H1 (cell line): ENCODE measurements at regions not wholly inside any gene's neighbourhood (a gene's known extent, or its start where the extent isn't known, plus 50 kb on each side); places are given as distances from the start of the nearest gene placed in this dataset.

Source experiments
- CTCF ChIA-PET: fragments of 300-600 bp; sonication (Branson Sonifier 250); formaldehyde crosslinking; loops from one replicate; lab custom pipeline; 2021; ENCODE audit not compliant: partially characterized antibody; lab: Charles Lee
- POLR2A ChIA-PET: fragments of 300-600 bp; sonication (Branson Sonifier 250); formaldehyde crosslinking; loops from one replicate; lab custom pipeline; 2021; ENCODE audit warnings: inconsistent platforms; ENCODE audit not compliant: partially characterized antibody; lab: Charles Lee
- DNase-seq, 2 experiments: peaks; one replicate each; pipeline versions ENCODE4 v3.0.0 to v3.0.0-alpha.2; 2010 to 2022; ENCODE audit warnings: low spot score in 2 of 2, low read depth in 1 of 2, mixed read lengths in 1 of 2
- FAIRE-seq: peaks from 2 replicates; lab custom pipeline; 2011; peaks lifted over from hg19 to GRCh38; lab: Jason Lieb, UNC
- H2AFZ ChIP-seq: 2 replicates; pipeline ENCODE4 v1.8.1; 2012; ENCODE audit warnings: low read length, inconsistent platforms
- H2AK5ac ChIP-seq: 2 replicates; pipeline ENCODE4 v1.6.1; 2013; ENCODE audit warnings: low read depth, low read length
- H2BK120ac ChIP-seq: replicated peaks from 2 replicates; pipeline ENCODE3; 2013; ENCODE audit warnings: low read depth, low read length, inconsistent platforms
- H2BK12ac ChIP-seq: 2 replicates; pipeline ENCODE4 v1.6.1; 2013; ENCODE audit warnings: low read depth, low read length
- H2BK15ac ChIP-seq: 2 replicates; pipeline ENCODE4 v1.6.1; 2013; ENCODE audit warnings: low read length
- H2BK20ac ChIP-seq: 2 replicates; pipeline ENCODE4 v1.6.1; 2013; ENCODE audit warnings: low read length
- H2BK5ac ChIP-seq: 2 replicates; pipeline ENCODE4 v1.6.1; 2013; ENCODE audit warnings: low read depth, low read length
- H3K14ac ChIP-seq: 2 replicates; pipeline ENCODE4 v1.6.1; 2013; ENCODE audit warnings: inconsistent platforms; ENCODE audit not compliant: insufficient read length
- H3K18ac ChIP-seq: 2 replicates; pipeline ENCODE4 v1.6.1; 2013; ENCODE audit warnings: low read length; ENCODE audit errors: extremely low read depth
- H3K23ac ChIP-seq: 2 replicates; pipeline ENCODE4 v1.6.1; 2013; ENCODE audit warnings: inconsistent platforms; ENCODE audit not compliant: insufficient read length
- H3K23me2 ChIP-seq: 2 replicates; pipeline ENCODE4 v1.6.1; 2013; ENCODE audit warnings: low read depth, low read length
- H3K27ac ChIP-seq: 2 replicates; pipeline ENCODE4 v1.6.1; 2011; ENCODE audit warnings: low read depth, low read length, inconsistent platforms
- H3K27me3 ChIP-seq, 4 experiments: replicated peaks in 1 of 4; 1 replicate in 1 of 4; 2 replicates in 3 of 4; pipeline versions ENCODE4 v1.6.1 to v1.8.1; 2011 to 2013; ENCODE audit warnings: low read length in 3 of 4, mild to moderate bottlenecking in 3 of 4, inconsistent platforms in 2 of 4, mixed read lengths in 2 of 4, moderate library complexity in 1 of 4; ENCODE audit not compliant: control insufficient read depth in 3 of 4, insufficient read depth in 3 of 4; ENCODE audit errors: extremely low read depth in 1 of 4
- H3K36me3 ChIP-seq, 4 experiments: 2 replicates each; pipeline versions ENCODE4 v1.6.1 to v1.8.1; 2011 to 2013; ENCODE audit warnings: mild to moderate bottlenecking in 4 of 4, low read length in 3 of 4, moderate library complexity in 2 of 4, control low read depth in 1 of 4, inconsistent platforms in 1 of 4; ENCODE audit not compliant: insufficient read depth in 4 of 4, control insufficient read depth in 2 of 4
- H3K4ac ChIP-seq: replicated peaks from 2 replicates; pipeline ENCODE3; 2013; ENCODE audit warnings: low read length, low read depth, mixed read lengths, inconsistent platforms; ENCODE audit not compliant: insufficient read length
- H3K4me1 ChIP-seq, 4 experiments: replicated peaks in 1 of 4; 1 replicate in 1 of 4; 2 replicates in 3 of 4; pipeline versions ENCODE4 v1.6.1 to v1.8.1; 2011 to 2013; ENCODE audit warnings: low read length in 3 of 4, inconsistent platforms in 2 of 4, mixed read lengths in 1 of 4; ENCODE audit not compliant: insufficient read depth in 4 of 4, control insufficient read depth in 3 of 4
- H3K4me2 ChIP-seq, 2 experiments: 2 replicates each; pipeline versions ENCODE4 v1.6.1 to v1.8.1; 2011 to 2013; ENCODE audit warnings: low read depth in 2 of 2, low read length in 2 of 2, control low read depth in 1 of 2, inconsistent platforms in 1 of 2, mild to moderate bottlenecking in 1 of 2; ENCODE audit not compliant: insufficient read depth in 1 of 2
- H3K4me3 ChIP-seq, 4 experiments: fragments of 200-600, 300-600 bp in 1 of 4; sonication (generic), shearing (Covaris generic), sonication (Bioruptor Twin) in 1 of 4; 2 replicates each; pipeline versions ENCODE4 v1.5.1 to v1.8.1; 2011 to 2016; ENCODE audit warnings: low read length in 4 of 4, low read depth in 3 of 4, control low read depth in 2 of 4, inconsistent platforms in 2 of 4, mild to moderate bottlenecking in 2 of 4, mixed read lengths in 1 of 4, moderate library complexity in 1 of 4; ENCODE audit not compliant: insufficient read depth in 2 of 4; ENCODE audit errors: extremely low read depth in 1 of 4
- H3K56ac ChIP-seq: replicated peaks from 2 replicates; pipeline ENCODE3; 2013; ENCODE audit warnings: low read depth, mild to moderate bottlenecking, mixed read lengths, low read length, inconsistent platforms; ENCODE audit not compliant: insufficient read length
- H3K79me1 ChIP-seq: 2 replicates; pipeline ENCODE4 v1.6.1; 2013; ENCODE audit warnings: low read depth, low read length, control low read depth
- H3K79me2 ChIP-seq, 2 experiments: 2 replicates each; pipeline versions ENCODE4 v1.6.1 to v1.8.1; 2012 to 2013; ENCODE audit warnings: low read length in 2 of 2, mild to moderate bottlenecking in 2 of 2, inconsistent platforms in 1 of 2; ENCODE audit not compliant: insufficient read depth in 2 of 2, control insufficient read depth in 1 of 2
- H3K9ac ChIP-seq, 4 experiments: replicated peaks in 1 of 4; 1 replicate in 1 of 4; 2 replicates in 3 of 4; pipeline versions ENCODE4 v1.6.1 to v1.8.1; 2011 to 2013; ENCODE audit warnings: low read depth in 3 of 4, low read length in 3 of 4, control low read depth in 2 of 4, mild to moderate bottlenecking in 2 of 4, moderate library complexity in 2 of 4, inconsistent platforms in 1 of 4; ENCODE audit errors: extremely low read depth in 1 of 4
- H3K9me3 ChIP-seq, 2 experiments: 2 replicates each; pipeline versions ENCODE4 v1.6.1 to v1.8.1; 2012 to 2013; ENCODE audit warnings: mild to moderate bottlenecking in 2 of 2, moderate library complexity in 2 of 2, control low read depth in 1 of 2, inconsistent platforms in 1 of 2, low read depth in 1 of 2, low read length in 1 of 2, mixed read lengths in 1 of 2; ENCODE audit not compliant: insufficient read depth in 2 of 2
- H4K20me1 ChIP-seq, 2 experiments: replicated peaks in 1 of 2; 2 replicates each; pipeline versions ENCODE3 to v1.8.1; 2011 to 2013; ENCODE audit warnings: inconsistent platforms in 2 of 2, low read length in 2 of 2, mild to moderate bottlenecking in 1 of 2; ENCODE audit not compliant: insufficient read depth in 2 of 2, control insufficient read depth in 1 of 2
- H4K5ac ChIP-seq: 2 replicates; pipeline ENCODE4 v1.6.1; 2013; ENCODE audit warnings: low read length, low read depth, mixed read lengths, inconsistent platforms; ENCODE audit not compliant: insufficient read length
- H4K8ac ChIP-seq: 2 replicates; pipeline ENCODE4 v1.8.0; 2013; ENCODE audit warnings: mild to moderate bottlenecking, moderate library complexity, low read length, inconsistent platforms; ENCODE audit not compliant: insufficient read depth; ENCODE audit errors: extremely low read depth
- H4K91ac ChIP-seq: replicated peaks from 2 replicates; pipeline ENCODE3; 2013; ENCODE audit warnings: low read length, mixed read lengths, inconsistent platforms; ENCODE audit not compliant: insufficient read length
- ATF2 ChIP-seq: IDR thresholded peaks from 2 replicates; pipeline ENCODE4 v1.6.1; 2012; ENCODE audit warnings: low read length, inconsistent platforms
- CBX5 ChIP-seq: fragments of 300-800, 300-1000 bp; sonication (generic); IDR thresholded peaks from 2 replicates; pipeline ENCODE4 v1.7.1; 2016; ENCODE audit warnings: antibody characterized with exemption, low read length, low read depth
- CBX8 ChIP-seq: fragments of 300-800, 300-1000 bp; sonication (generic); IDR thresholded peaks from 2 replicates; pipeline ENCODE4 v1.7.1; 2016; ENCODE audit warnings: low read depth, low read length, borderline replicate concordance
- CHD2 ChIP-seq: IDR thresholded peaks from 2 replicates; pipeline ENCODE4 v1.6.1; 2012; ENCODE audit warnings: low read length, improper control_type of control experiment
- CREB1 ChIP-seq: IDR thresholded peaks from 2 replicates; pipeline ENCODE4 v1.6.1; 2012; ENCODE audit warnings: inconsistent platforms
- GTF2F1 ChIP-seq: IDR thresholded peaks from 2 replicates; pipeline ENCODE4 v1.6.1; 2012; ENCODE audit warnings: low read depth, low read length, improper control_type of control experiment, borderline replicate concordance
- KDM4A ChIP-seq: IDR thresholded peaks from one replicate; pipeline ENCODE4 v1.7.1; 2012; ENCODE audit warnings: low read depth, mild to moderate bottlenecking, moderate library complexity, low read length, inconsistent platforms; ENCODE audit not compliant: severe bottlenecking
- MAX ChIP-seq: IDR thresholded peaks from 2 replicates; pipeline ENCODE4 v1.6.1; 2012; ENCODE audit warnings: inconsistent platforms
- NANOG ChIP-seq: IDR thresholded peaks from 2 replicates; pipeline ENCODE4 v1.6.1; 2011; ENCODE audit warnings: low read length, low read depth, mild to moderate bottlenecking, inconsistent platforms; ENCODE audit not compliant: insufficient read depth, poor library complexity, severe bottlenecking
- POLR2AphosphoS5 ChIP-seq: IDR thresholded peaks from 2 replicates; pipeline ENCODE4 v1.6.1; 2011; ENCODE audit warnings: low read depth, low read length
- RFX5 ChIP-seq: IDR thresholded peaks from 2 replicates; pipeline ENCODE4 v1.6.1; 2011; ENCODE audit warnings: low read depth, low read length, improper control_type of control experiment, borderline replicate concordance
- SIX5 ChIP-seq: IDR thresholded peaks from 2 replicates; pipeline ENCODE4 v1.6.1; 2011; ENCODE audit warnings: mild to moderate bottlenecking, low read depth, low read length
- TBP ChIP-seq: IDR thresholded peaks from 2 replicates; pipeline ENCODE4 v1.6.1; 2011; ENCODE audit warnings: low read depth, low read length, improper control_type of control experiment
- WGBS, 2 experiments: shearing (Covaris generic) in 1 of 2; methylation state at CpG; one replicate each; pipeline versions ENCODE4 v1.1.6 to v1.1.7; 2013 to 2015; ENCODE audit warnings: low lambda C conversion rate in 2 of 2, mixed read lengths in 2 of 2, inconsistent platforms in 1 of 2, low coverage in 1 of 2, missing lambda C conversion rate in 1 of 2; ENCODE audit not compliant: insufficient replicate concordance in 2 of 2, insufficient coverage in 1 of 2, insufficient read length in 1 of 2; ENCODE audit errors: extremely low coverage in 1 of 2, missing lambda C conversion rate in 1 of 2; 5-methylcytosine and 5-hydroxymethylcytosine counted together

- H2AFZ ChIP-seq: no peak overlapping the region
- 0 out of 2 replicates have a peak overlapping the region, but pooled peaks have one; percentile 33 for H3K18ac ChIP-seq
- no peak overlapping the region for H3K4ac ChIP-seq
- no peak overlapping the region for H3K4me3 ChIP-seq
- DNase-seq (no peak), FAIRE-seq (no peak)
- H3K79me1 ChIP-seq: no peaks in the 10 kb centered on the region
- H3K9me3 ChIP-seq: peaks cover 0 to 10% of the 10 kb centered on the region in 2 experiments; a peak in 1 of 4 replicates
- H3K56ac ChIP-seq: no peak overlapping the region
- no peaks in the 10 kb centered on the region for H3K79me2 ChIP-seq
- no peak overlapping the region for H3K9ac ChIP-seq
- no peak overlapping the region for H4K8ac ChIP-seq
- H2BK12ac ChIP-seq: peak overlapping the region; percentile 82; the same call in 1 of the 2 replicates
- no peak overlapping the region for H3K4me2 ChIP-seq
- H3K36me3 ChIP-seq: no peaks in the 10 kb centered on the region
- peaks cover 7 to 12% (median 9%) of the 10 kb centered on the region in 4 experiments; a peak in 6 of 7 replicates for H3K4me1 ChIP-seq
- no peaks in the 10 kb centered on the region for H3K27me3 ChIP-seq
- no peak overlapping the region for H4K5ac ChIP-seq
- H2BK20ac ChIP-seq: peak overlapping the region; percentile 81; the same call in 1 of the 2 replicates
- ChIA-PET POLR2A (no interaction called here), CTCF (interaction anchor here (0.5 to 1.1 kb wide), 3 partner anchors 167 to 620 kb away, joined by 3 to 4 read pairs (median 3); no protein-coding TSS in a partner anchor)
- peak overlapping the region; percentile 47; the same call in 1 of the 2 replicates for H2BK15ac ChIP-seq
- H2AK5ac ChIP-seq: peak overlapping the region; percentile 47; the same call in 1 of the 2 replicates
- H3K14ac ChIP-seq: no peak overlapping the region
- H2BK5ac ChIP-seq: peak overlapping the region; percentile 36; the same call in 1 of the 2 replicates
- no peak overlapping the region for H4K91ac ChIP-seq
- 90% methylated on average over 2 of the region's 2 CpGs; no CpG with 5 or more reads in 1 of the 2 experiments for WGBS, 2 experiments
- H4K20me1 ChIP-seq: no peaks in the 10 kb centered on the region
- H3K23me2 ChIP-seq: no peaks in the 10 kb centered on the region
- H3K23ac ChIP-seq: no peak overlapping the region
- no peak overlapping the region for H3K27ac ChIP-seq
- no peak overlapping the region for H2BK120ac ChIP-seq
- TF ChIP-seq SIX5: no peak
- no peak for TF ChIP-seq CREB1
- no peak for TF ChIP-seq NANOG
- TF ChIP-seq ATF2: no peak
- no peak for TF ChIP-seq CHD2
- TF ChIP-seq MAX: no peak
- TF ChIP-seq RFX5: no peak
- TF ChIP-seq GTF2F1: no peak
- TF ChIP-seq CBX8: no peak
- no peak for TF ChIP-seq POLR2AphosphoS5
- TF ChIP-seq TBP: no peak
- no peak for TF ChIP-seq KDM4A
- TF ChIP-seq CBX5: no peak
These were observed 96.6 kb downstream of the TMEM17 start for GRCh38 chr2:62409442-62409841.
